Activated CD8-positive, alpha-beta memory T cell treated with anti-CD3 and anti-CD28 coated beads, Interleukin-2, amount 50 U/mL, for 48 hours (primary cell): ENCODE measurements at regions not wholly inside any gene's neighbourhood (a gene's known extent, or its start where the extent isn't known, plus 50 kb on each side); places are given as distances from the start of the nearest gene placed in this dataset.
"Not testable (repeated sequence)": the region's sequence is repeated elsewhere in the genome, so short reads cannot be mapped to it uniquely, and the experiment has no call there.

ENCODE experiments used
- DNase-seq: peaks from one replicate; pipeline ENCODE4 v3.0.0-alpha.2; 2020

- no peak for DNase-seq
Observed at GRCh38 chr10:111267673-111268072, 190.8 kb downstream of the ADRA2A start.

- DNase-seq = no peak
Observed at GRCh38 chr10:111273235-111273634, 196.4 kb downstream of the ADRA2A start.

- DNase-seq = no peak
Observed at GRCh38 chr10:111273635-111274034, 196.8 kb downstream of the ADRA2A start.

- no peak for DNase-seq
Observed at GRCh38 chr10:111275091-111275490, 198.3 kb downstream of the ADRA2A start.

- no peak for DNase-seq
Observed at GRCh38 chr10:111277661-111278060, 200.8 kb downstream of the ADRA2A start.

GRCh38 chr10:111278266-111278665, 201.4 kb downstream of the ADRA2A start:
- no peak for DNase-seq

GRCh38 chr10:111281516-111281915, 204.7 kb downstream of the ADRA2A start:
- DNase-seq = no peak

GRCh38 chr10:111289461-111289860, 212.6 kb downstream of the ADRA2A start:
- no peak for DNase-seq

GRCh38 chr10:111290649-111291048, 213.8 kb downstream of the ADRA2A start:
- DNase-seq = no peak

GRCh38 chr10:111295788-111296187, 219.0 kb downstream of the ADRA2A start:
- no peak for DNase-seq

- no peak for DNase-seq
Observed at GRCh38 chr10:111297351-111297848, 220.6 kb downstream of the ADRA2A start.

- no peak for DNase-seq
Observed at GRCh38 chr10:111298031-111298430, 221.2 kb downstream of the ADRA2A start.

GRCh38 chr10:111299037-111299436, 222.2 kb downstream of the ADRA2A start:
- DNase-seq = no peak

GRCh38 chr10:111303887-111304286, 227.1 kb downstream of the ADRA2A start:
- no peak for DNase-seq

- DNase-seq = no peak
Observed at GRCh38 chr10:111316722-111317212, 239.9 kb downstream of the ADRA2A start.

GRCh38 chr10:111319866-111320265, 243.0 kb downstream of the ADRA2A start:
- DNase-seq = no peak

- no peak for DNase-seq
Observed at GRCh38 chr10:111323389-111323966, 246.6 kb downstream of the ADRA2A start.

GRCh38 chr10:111332174-111332573, 255.3 kb downstream of the ADRA2A start:
- not testable (repeated sequence) for DNase-seq

- no peak for DNase-seq
Observed at GRCh38 chr10:111335826-111336225, 259.0 kb downstream of the ADRA2A start.

GRCh38 chr10:111338035-111338434, 261.2 kb downstream of the ADRA2A start:
- DNase-seq = no peak

GRCh38 chr10:111338805-111339204, 262.0 kb downstream of the ADRA2A start:
- DNase-seq = no peak

- no peak for DNase-seq
Observed at GRCh38 chr10:111344804-111345203, 268.0 kb downstream of the ADRA2A start.

- DNase-seq = no peak
Observed at GRCh38 chr10:111347386-111348013, 270.7 kb downstream of the ADRA2A start.

- no peak for DNase-seq
Observed at GRCh38 chr10:111348076-111348475, 271.2 kb downstream of the ADRA2A start.

GRCh38 chr10:111354859-111355258, 278.0 kb downstream of the ADRA2A start:
- no peak for DNase-seq
